HL-60 (cell line): ENCODE measurements at regions not wholly inside any gene's neighbourhood (a gene's known extent, or its start where the extent isn't known, plus 50 kb on each side); places are given as distances from the start of the nearest gene placed in this dataset.

Experiments used
- CTCF ChIP-seq: IDR thresholded peaks from one replicate; pipeline ENCODE4 v1.5.1; 2011; ENCODE audit warnings: low read length, control low read depth, inconsistent platforms; ENCODE audit not compliant: insufficient read depth
- SPI1 ChIP-seq: IDR thresholded peaks from 2 replicates; pipeline ENCODE4 v1.6.1; 2012; ENCODE audit warnings: low read depth, mild to moderate bottlenecking, borderline replicate concordance

DNA sequence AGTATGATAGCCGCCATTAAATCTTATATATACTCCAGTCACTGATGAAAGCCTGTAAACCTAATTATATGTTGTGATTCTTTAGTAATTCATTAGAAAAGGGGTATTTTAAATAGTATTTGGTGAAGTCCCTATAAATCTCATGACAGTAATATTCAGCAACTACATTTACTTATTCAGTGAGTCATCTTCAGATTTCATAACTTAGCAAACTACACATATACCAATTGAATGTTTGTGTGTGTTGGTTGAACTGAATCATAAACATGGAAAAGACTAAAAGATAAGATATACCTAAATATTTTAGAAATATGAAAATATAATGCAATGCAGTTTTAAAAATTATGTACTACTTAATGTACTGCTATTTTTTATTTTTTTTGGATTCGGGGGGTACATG, 1050.4 kb downstream of the MAT2B start:
- TF ChIP-seq SPI1 = no peak
- no peak for TF ChIP-seq CTCF
